Adipose tissue (tissue), 3 donors: ENCODE measurements at regions not wholly inside any gene's neighbourhood (a gene's known extent, or its start where the extent isn't known, plus 50 kb on each side); places are given as distances from the start of the nearest gene placed in this dataset.

ENCODE experiments used
- H3K27ac ChIP-seq: one replicate; pipeline ENCODE4 v1.5.1; 2013; ENCODE audit warnings: low read depth, low read length
- WGBS, 3 donors: extraction: QIAGEN DNeasy Blood & Tissue Kit; methylation state at CpG; one replicate each; pipeline ENCODE4 v1.1.7; 2013; 5-methylcytosine and 5-hydroxymethylcytosine counted together
- donor health status: healthy with polysubstance abuse.
- donor health status: Bipolar disorder and iron deficiency.
- donor health status: healthy.

DNA sequence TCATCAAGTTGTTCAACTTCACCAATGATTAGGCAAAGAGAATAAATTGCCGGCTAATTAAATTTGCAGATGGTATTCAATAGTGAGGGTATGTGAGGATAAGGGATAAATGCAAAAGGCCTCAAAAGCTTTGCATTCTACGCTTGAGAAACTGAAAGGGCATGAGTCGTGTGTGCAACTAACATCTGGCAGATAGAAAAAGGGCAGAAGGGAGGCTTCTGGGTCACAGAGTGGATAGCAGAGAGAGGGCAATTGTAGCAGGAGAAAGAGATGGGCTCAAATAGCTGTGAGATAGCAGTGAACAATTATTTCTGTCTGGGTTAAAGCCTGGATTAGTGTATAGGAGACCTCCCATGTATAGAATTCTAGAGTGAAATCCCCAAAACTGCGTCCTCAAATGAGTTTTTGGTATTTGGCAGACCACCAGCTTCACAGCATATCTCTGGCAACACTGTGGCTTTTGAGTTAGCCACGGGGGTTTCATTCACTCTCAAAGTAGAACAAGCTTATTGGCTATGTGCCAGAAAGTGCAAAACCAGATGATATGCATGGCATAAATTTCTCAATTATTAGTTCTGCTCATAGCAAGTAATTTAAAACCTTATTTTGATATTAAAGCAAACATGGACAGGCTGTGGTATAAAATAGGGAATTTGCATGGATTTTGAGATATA is 586.3 kb downstream of the BRINP1 start:
- 53 to 61% (median 61%) methylated on average over 5 of the region's 5 CpGs for WGBS, 3 donors
- no peak overlapping the region for H3K27ac ChIP-seq

GRCh38 chr9:118784033-118784432 is 585.2 kb downstream of the BRINP1 start:
- no peak overlapping the region for H3K27ac ChIP-seq
- 70 to 80% (median 75%) methylated on average over 3 of the region's 3 CpGs for WGBS, 3 donors

- 56 to 84% (median 77%) methylated on average over 7 of the region's 7 CpGs for WGBS, 3 donors
- no peak overlapping the region for H3K27ac ChIP-seq
These were observed 583.8 kb downstream of the BRINP1 start for GRCh38 chr9:118785456-118785855.

DNA sequence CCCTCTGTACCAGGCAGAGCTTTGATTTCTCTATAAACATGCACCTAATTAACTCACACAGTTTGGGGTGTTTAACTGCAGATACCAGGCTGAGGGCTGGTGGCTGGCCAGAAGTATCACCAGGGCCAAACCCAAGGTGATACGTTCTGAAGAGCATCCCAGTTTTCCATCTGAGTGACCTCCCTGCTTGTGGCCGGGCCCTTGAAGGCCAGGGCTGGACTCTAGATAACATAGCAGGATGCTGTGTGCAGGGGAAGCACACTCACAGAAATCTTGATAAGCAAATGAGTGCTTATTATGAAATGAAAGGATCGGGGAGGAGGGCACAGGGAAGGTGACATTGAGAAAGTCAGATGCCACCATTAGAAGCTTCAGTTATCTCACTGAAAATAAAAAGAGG is 582.4 kb downstream of the BRINP1 start:
- H3K27ac ChIP-seq = no peak overlapping the region
- 17 to 61% (median 50%) methylated on average over 3 of the region's 3 CpGs for WGBS, 3 donors

GRCh38 chr9:118809160-118809625 is 560.0 kb downstream of the BRINP1 start:
- no peak overlapping the region for H3K27ac ChIP-seq
- WGBS, 3 donors = 56 to 68% (median 60%) methylated on average over 41 to 47 of the region's 47 CpGs

- H3K27ac ChIP-seq = no peak overlapping the region
These were observed 539.9 kb downstream of the BRINP1 start for GRCh38 chr9:118829334-118829733.

GRCh38 chr9:118832371-118832770 is 536.9 kb downstream of the BRINP1 start:
- no peak overlapping the region for H3K27ac ChIP-seq
- WGBS, 3 donors = 70 to 88% (median 81%) methylated on average over 5 of the region's 5 CpGs

DNA sequence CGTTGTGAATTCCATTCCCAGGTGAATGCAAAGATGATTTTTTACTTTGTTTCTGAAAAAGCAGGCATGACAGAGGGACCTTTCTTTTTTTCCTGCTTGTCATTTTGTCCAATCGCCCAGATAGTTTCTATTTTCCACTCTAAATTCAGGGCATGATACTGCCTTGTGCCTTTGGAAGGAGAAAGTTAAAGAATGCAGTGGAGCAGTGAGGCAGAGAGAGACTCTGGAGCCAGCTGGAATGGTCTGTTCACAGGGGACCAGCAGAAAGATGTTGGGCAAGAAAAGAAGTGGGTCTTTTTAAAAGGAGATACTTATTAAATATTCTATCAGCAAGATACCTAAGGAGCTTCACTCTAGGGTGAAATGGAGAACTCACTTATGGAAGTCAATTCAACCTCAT is 532.3 kb downstream of the BRINP1 start:
- 35 to 59% (median 46%) methylated on average over 2 of the region's 2 CpGs for WGBS, 3 donors
- no peak overlapping the region for H3K27ac ChIP-seq

DNA sequence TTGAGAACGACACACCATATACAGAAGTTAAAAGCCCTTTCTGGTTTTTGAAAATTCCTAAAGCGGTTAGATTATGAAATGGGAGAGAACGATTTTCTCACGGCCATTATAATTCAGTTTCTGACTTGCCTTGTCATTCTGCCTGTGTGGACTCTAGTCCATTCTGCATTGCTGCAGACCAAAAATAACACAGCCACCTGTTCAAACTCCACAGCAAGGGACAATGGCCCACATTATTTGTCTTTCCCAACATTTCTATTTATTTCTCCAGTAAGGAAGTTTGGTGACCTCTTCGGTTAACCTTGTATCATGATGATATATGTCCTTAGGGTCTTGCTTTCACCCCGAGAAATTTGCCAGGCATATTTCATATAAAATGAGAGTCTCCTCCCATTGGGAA is 497.7 kb downstream of the BRINP1 start:
- H3K27ac ChIP-seq = no peak overlapping the region
- 41 to 77% (median 64%) methylated on average over 6 of the region's 6 CpGs for WGBS, 3 donors

- H3K27ac ChIP-seq = no peak overlapping the region
- 52 to 60% (median 54%) methylated on average over 4 of the region's 4 CpGs for WGBS, 3 donors
These were observed 486.6 kb downstream of the BRINP1 start for GRCh38 chr9:118882684-118883083.

- 55 to 70% (median 67%) methylated on average over 2 of the region's 2 CpGs for WGBS, 3 donors
These were observed 485.8 kb downstream of the BRINP1 start for GRCh38 chr9:118883411-118883810.

DNA sequence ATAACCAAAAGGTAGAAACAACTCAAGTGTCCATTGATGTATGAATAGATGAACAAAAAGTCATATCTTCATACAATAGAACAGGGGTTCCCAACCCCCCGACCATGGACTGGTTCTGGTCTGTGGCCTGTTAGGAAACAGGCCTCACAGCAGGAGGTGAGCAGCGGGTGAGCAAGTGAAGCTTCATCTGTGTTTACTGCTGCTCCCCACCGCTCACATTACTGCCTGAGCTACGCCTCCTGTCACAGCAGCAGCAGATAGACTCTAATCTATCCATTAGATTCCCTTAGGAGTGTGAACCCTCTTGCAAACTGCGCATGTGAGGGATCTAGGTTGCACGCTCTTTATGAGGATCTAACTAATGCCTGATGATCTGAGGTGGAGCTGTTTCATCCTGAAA is 478.0 kb downstream of the BRINP1 start:
- 62 to 81% (median 79%) methylated on average over 6 of the region's 6 CpGs for WGBS, 3 donors
- no peak overlapping the region for H3K27ac ChIP-seq

More at GRCh38 chr9:118883411-118883810, 485.8 kb downstream of the BRINP1 start:
- H3K27ac ChIP-seq = no peak overlapping the region

- H3K27ac ChIP-seq = no peak overlapping the region
- WGBS, 3 donors = 76 to 81% (median 80%) methylated on average over 4 of the region's 4 CpGs
These were observed 472.8 kb downstream of the BRINP1 start for GRCh38 chr9:118896324-118897000.

DNA sequence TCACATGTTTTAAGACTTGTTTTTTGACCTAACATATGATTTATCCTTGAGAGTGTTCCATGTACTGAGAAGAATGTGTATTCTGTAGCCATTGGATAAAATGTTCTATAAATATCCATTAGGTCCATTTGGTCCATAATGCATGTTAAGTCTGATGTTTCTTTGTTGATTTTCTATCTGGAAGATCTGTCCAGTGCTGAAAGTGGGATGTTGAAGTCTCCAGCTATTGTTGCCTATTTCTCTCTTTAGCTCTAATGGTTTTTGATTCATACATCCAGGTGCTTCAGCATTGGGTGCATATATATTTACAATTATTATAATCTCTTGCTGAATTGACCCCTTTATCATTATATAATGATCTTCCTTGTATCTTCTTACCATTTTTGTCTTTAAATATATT is 451.1 kb downstream of the BRINP1 start:
- no peak overlapping the region for H3K27ac ChIP-seq

DNA sequence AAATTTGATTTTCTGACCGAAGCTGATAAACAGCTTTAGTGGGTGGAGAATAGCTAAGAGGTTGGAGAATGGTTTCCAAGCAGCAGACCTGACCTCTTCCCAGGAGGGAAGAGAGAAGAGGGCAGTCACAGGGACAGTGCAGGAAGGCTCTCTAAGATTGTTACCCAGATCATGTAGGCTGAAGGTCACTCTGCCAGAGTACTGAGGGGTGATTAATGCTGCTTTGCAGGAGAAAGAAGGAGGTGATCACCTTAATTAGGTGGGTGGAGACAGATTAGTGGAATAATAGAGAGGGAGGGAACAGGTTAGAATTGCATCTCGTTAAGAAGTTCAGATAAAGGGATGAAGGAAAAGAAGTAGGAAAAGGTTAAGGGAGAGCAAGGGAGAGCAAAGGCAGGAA is 440.5 kb downstream of the BRINP1 start:
- 26 to 40% (median 33%) methylated on average over 2 of the region's 2 CpGs for WGBS, 3 donors

DNA sequence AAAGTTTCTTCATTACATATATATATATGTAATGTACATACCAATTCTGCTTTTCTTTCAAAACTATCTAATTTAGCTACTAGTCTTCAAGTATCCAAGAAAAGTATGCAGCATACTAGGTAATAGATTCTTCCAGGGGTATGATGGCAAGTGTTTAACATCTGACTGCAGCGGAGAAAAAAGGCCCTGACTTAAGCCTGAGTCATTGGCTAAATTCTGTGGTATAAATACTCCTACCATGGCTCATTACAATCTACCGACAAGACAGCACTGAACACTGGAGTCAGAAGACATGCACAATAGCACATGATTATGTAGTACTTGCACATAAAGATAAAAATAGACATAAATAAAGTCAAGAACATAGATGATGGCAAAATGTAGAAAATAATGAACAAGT is 439.9 kb downstream of the BRINP1 start:
- H3K27ac ChIP-seq = no peak overlapping the region

More for the DNA sequence above, 440.5 kb downstream of the BRINP1 start:
- no peak overlapping the region for H3K27ac ChIP-seq

DNA sequence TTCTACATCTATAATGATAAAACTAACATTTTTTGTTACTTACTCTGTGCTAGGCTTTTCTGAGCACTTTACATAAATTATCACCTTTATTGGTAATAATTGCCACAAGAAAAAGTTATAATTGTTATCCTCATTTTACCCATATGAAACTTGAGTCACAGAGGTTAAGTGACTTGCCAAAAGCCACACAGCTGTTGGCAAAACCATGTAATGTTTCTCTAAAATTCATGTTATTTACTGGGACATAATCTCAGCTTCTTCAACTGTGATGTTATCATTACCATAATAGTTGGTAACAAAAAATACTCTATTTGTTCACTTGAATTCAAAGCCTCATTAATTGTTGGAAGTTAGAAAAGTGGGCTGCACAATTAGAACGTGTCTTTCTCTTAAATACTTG is 437.3 kb downstream of the BRINP1 start:
- H3K27ac ChIP-seq = no peak overlapping the region
- WGBS, 3 donors = 49 to 59% (median 50%) methylated on average over 1 of the region's 1 CpG

More for the DNA sequence above, 439.9 kb downstream of the BRINP1 start:
- 83 to 89% (median 86%) methylated on average over 2 of the region's 2 CpGs for WGBS, 3 donors

GRCh38 chr9:118938581-118938980 is 430.7 kb downstream of the BRINP1 start:
- H3K27ac ChIP-seq = no peak overlapping the region

GRCh38 chr9:118940473-118940872 is 428.8 kb downstream of the BRINP1 start:
- 22 to 36% (median 33%) methylated on average over 1 of the region's 1 CpG for WGBS, 3 donors
- H3K27ac ChIP-seq = no peak overlapping the region

- no peak overlapping the region for H3K27ac ChIP-seq
- WGBS, 3 donors = 72 to 89% (median 89%) methylated on average over 3 of the region's 3 CpGs
These were observed 422.6 kb downstream of the BRINP1 start for GRCh38 chr9:118946669-118947068.
